Ecto neural progenitor cell (in vitro differentiated cells): ENCODE measurements at regions not wholly inside any gene's neighbourhood (a gene's known extent, or its start where the extent isn't known, plus 50 kb on each side); places are given as distances from the start of the nearest gene placed in this dataset.

Experiments
- DNase-seq: peaks from one replicate; pipeline ENCODE4 v3.0.0-alpha.2; 2018; ENCODE audit warnings: low spot score

GRCh38 chr2:3100386-3100785 is 277.2 kb downstream of the EIPR1 start:
- no peak for DNase-seq

DNA sequence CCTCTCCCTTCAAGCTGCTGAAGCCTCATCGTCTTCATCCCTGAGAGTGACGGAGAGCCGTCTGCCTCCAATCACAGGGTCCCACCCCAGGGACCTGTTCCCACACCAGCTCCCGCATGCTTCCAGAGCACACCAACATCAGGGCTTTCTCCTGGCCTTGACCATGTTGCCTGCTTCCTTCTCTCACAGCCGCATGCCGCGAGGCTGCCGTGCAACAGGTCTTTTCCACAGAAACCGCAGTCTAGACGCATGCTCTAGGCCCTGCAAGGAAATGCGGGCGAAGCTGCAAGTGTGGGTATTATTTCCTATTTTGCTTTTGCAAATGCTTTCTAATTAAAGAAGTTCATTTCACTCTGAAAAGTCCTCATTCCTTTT is 277.8 kb downstream of the EIPR1 start:
- DNase-seq: no peak

DNA sequence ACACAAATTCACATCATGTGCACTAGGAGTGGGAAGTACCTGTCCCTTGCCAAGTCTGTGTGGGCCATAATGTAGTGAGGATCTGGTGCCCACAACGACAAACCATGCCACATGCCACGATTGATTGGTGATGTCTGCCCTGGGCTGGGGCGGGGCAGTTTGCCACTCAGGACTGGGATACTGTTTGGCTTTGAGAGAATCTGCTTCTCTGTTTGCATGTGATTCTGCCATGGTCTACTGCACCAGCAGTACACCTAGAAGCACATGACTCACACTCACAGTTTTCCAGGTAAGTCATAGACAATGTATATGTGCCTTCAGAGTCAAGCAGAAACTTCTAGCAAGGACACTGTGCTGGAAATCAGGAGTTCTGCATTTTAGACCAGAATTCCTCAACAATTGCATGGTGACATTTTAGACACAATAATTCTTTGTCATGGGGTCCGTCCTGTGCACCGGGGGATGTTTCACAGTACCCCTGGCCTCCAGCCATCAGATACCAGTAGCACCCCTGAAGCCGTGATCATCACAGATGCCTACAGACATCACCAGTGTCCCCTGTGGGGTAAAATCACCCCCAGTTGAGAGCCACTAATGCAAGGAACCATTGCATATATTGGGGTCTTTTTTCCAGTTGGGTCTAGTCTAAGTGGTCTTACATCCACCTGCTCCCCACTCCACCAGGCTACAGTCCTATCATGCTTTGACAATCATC is 278.3 kb downstream of the EIPR1 start:
- DNase-seq: no peak

GRCh38 chr2:3098231-3098630 is 279.4 kb downstream of the EIPR1 start:
- no peak for DNase-seq

GRCh38 chr2:3097804-3098203 is 279.8 kb downstream of the EIPR1 start:
- DNase-seq: no peak

DNA sequence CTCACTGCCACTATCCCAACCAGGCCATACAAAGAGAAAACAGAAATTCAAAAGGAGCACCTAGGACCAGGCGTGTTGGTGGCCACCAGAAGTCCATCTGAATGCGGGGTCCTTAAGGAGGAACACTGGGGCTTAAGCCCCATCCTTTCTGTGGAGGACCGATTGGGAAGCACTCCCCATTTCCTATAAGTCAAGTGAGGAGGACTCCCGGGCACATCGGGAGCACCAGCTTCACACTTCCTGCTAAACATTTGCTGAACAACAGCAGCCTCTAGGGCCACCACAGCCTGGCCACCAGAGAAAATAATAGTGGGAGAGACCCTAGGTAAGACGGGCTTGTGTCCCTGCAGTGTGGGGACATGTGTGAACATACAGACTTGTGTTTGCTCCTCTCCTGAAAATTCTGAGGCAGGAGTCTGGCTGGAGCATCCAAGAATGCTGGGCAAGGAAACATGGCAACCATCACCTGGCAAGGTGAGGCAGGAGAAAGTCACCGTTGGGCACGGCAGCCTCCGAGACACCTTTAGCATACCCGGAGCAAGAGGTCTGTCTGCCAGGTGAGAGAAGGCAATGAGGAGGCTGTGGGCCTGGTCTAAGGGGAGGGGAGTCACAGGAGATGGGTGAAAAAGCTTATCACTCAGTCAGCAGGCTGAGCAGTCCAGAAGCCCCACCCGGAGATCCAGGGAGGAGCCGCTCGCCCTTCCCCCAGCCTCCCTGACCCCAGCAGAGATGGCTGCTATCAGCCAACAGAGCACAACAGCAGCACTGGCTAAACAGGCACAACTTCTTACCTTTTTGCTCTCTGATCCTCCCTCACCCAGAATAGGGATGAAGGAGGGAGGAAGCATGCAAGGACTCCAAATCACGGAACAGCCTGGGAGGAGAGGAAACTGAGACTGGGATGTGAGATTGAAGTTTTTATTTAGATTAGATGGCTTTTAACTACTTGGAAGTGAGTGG is 282.3 kb downstream of the EIPR1 start:
- peak; percentile 44 for DNase-seq

- no peak for DNase-seq
These were observed 283.3 kb downstream of the EIPR1 start for GRCh38 chr2:3094318-3094717.

GRCh38 chr2:3091696-3092095 is 285.9 kb downstream of the EIPR1 start:
- DNase-seq: no peak

DNA sequence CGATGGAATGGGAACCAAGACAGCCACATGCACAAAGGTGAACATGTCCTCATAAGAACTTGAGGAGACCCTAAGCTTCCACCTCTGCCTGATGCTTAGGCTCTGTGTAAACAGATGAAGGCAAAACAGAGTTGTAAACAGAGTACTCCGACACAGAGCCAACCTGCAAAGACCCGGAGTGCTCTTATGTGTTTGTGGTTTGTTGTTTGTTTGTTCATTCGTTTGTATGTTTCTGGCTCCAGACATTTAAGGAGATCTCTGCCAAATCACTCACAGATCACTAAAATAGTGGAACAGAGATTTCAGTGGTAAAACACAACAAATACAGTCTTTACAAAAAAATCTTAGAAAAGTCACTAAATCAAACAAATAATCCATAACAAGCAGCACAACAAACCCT is 294.9 kb downstream of the EIPR1 start:
- no peak for DNase-seq

- no peak for DNase-seq
These were observed 297.4 kb downstream of the EIPR1 start for GRCh38 chr2:3079959-3080948.

DNA sequence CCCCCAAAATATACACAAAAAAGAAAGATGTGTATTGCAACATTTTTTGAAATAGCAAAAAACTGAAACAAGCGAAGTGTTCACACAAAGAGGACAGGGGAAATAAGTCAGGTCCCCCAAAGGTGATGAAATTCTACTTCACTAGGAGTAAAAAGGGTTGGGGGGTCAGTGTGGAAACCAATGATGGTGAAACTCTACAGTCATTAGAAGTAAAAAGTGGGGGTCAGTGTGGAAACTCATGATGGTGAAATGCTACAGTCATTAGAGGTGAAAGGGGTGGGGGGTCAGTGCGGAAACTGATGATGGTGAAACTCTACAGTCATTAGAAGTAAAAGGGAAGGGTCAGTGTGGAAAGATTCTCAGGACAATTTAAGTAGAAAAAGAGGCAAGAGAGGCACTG is 298.2 kb downstream of the EIPR1 start:
- no peak for DNase-seq

DNA sequence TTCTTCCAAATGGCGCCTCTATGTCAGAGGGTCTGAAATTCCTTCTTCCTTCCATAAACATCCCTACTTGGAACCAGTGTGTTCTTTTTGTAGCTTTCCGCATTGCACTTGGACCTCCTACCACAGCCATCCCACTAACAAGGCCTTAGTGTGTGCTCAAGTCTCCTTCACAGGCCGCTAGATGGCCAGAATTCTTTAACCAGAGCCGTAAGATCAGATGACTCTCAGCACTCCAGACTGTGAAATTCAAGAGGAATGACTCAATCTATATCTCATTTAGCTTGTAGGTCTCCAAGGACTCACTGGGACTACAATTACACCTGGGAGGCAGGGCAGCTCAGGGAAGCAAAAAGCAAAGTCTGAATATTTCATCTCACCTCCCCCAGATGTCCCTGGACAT is 298.9 kb downstream of the EIPR1 start:
- DNase-seq: no peak

DNA sequence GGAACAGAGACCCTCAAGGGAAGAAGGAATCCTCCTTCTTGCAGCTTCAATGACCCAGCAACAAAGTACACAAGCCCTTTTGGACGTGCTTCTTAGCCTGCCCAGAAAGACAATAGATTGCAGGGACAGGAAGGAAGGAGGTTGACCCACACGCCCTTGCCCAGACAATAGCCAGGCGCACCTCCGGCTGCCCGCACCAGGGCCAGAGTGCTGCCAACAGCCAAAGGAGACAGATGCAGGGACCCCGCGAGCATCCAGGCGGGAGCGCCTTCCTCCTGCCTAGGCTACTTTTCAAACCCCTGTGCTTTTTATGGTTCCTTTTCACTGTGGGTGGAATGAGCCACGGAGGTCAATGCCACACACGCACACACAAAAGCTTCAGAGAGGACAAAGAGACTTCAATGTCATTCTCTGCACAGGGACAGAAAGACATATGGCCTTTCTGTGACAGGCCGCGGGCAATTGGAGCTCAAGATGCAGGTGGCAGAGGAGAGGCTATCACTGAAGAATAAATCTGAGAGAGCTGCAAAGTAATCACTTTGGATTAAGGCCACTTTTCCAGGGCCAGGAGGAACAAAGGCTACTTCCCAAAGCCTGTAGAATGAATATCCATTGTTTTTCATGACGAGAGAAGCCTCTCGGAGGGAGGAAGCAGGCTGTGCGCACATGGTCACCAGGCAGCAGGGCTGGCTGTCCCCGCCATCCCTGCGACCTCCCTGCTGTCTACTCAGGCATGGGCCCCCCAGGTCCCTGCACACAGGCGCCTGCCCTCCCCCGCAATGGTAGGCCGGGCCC is 300.6 kb downstream of the EIPR1 start:
- DNase-seq: no peak

DNA sequence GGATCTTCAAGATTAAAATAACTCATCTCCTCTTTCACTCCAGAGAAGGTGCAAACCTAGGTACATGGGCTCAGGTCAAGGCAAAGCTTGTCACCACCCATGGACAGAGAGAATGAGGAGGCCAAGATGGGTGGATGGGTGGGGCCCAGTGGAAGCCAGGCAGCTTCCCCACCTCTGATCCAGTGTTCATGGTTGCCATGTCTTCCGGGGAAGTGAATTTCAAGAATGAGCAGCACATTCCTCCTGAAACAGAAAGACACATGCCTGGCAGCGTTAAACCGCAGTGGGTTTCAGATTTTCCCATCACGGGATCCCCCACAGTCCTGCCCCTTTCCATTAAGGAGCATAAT is 301.7 kb downstream of the EIPR1 start:
- DNase-seq: no peak

DNA sequence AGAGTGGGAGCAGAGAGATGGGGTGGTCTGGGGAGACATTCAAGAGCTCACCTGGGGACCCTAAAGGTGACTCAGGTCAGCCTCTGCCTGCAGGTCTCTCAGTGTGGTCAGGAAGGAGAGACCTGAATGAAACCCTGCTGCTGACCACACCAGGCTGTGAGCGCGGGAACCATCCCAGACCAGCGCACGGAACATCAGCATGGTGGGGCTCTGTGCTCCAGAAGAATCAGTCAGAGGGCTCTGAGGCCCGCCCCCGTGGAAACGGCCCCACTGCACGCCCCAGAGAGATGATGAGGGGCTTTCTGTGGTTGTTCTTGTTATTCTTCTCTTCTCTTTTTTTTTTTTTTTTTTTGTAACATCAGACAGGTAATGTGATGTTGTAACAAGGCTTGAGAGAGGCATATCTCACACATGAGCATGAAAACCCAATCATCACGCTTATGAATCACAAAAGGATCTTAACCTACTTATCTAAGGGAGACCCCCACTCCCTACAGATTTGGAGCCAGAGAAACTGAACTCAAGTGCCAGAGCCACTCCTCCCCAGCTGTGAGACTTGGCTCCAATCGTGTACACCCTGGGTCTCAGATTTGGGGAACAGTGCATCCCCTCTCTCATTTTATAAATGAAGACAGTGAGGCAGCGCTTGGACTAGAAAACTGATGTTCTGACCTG is 302.2 kb downstream of the EIPR1 start:
- no peak for DNase-seq

GRCh38 chr2:3073704-3074103 is 303.9 kb downstream of the EIPR1 start:
- no peak for DNase-seq

- no peak for DNase-seq
These were observed 304.5 kb downstream of the EIPR1 start for GRCh38 chr2:3073041-3073595.

GRCh38 chr2:3071685-3072263 is 305.8 kb downstream of the EIPR1 start:
- DNase-seq: no peak

GRCh38 chr2:3066831-3067230 is 310.8 kb downstream of the EIPR1 start:
- no peak for DNase-seq

DNA sequence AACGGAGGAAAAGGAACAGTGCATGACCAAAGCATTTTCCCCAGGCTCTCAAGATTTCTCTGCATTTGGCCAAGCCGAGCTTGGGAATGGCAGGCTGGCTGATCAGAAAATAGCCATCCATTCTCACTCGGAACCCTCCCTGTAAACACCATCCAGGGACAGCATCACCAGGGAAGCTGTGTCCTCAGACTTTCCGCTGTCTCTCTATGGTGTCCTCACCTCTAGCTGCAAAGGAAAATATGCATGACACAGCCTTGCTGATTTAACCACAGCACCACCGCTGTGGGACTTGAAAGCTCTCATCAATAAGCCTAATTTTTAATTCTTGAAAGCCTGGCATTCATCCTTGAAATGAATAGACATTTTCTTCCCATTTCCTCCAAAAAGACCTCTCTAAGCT is 311.7 kb downstream of the EIPR1 start:
- peak; percentile 11 for DNase-seq
